ENCODE measurements at regions not wholly inside any gene's neighbourhood (a gene's known extent, or its start where the extent isn't known, plus 50 kb on each side); places are given as distances from the start of the nearest gene placed in this dataset.
"Not testable (repeated sequence)": the region's sequence is repeated elsewhere in the genome, so short reads cannot be mapped to it uniquely, and the experiment has no call there.

- no peak for DNase-seq (ENCODE audit: low spot score)
These were observed 245.2 kb downstream of the DLEU7 start for GRCh38 chr13:50598338-50598737.

GRCh38 chr13:50599046-50599445 is 244.4 kb downstream of the DLEU7 start:
- DNase-seq (ENCODE audit: low spot score): peak; percentile 12

- DNase-seq (ENCODE audit: low spot score): no peak
These were observed 243.6 kb downstream of the DLEU7 start for GRCh38 chr13:50599927-50600326.

GRCh38 chr13:50608370-50608769 is 235.1 kb downstream of the DLEU7 start:
- DNase-seq (ENCODE audit: low spot score): no peak

GRCh38 chr13:50609011-50609410 is 234.5 kb downstream of the DLEU7 start:
- no peak for DNase-seq (ENCODE audit: low spot score)

- DNase-seq (ENCODE audit: low spot score): no peak
These were observed 233.3 kb downstream of the DLEU7 start for GRCh38 chr13:50610238-50610637.

GRCh38 chr13:50611117-50611781 is 232.2 kb downstream of the DLEU7 start:
- DNase-seq (ENCODE audit: low spot score): no peak

- DNase-seq (ENCODE audit: low spot score): peak; percentile 11
These were observed 230.8 kb downstream of the DLEU7 start for GRCh38 chr13:50612717-50613116.

- no peak for DNase-seq (ENCODE audit: low spot score)
These were observed 230.1 kb downstream of the DLEU7 start for GRCh38 chr13:50613356-50613831.

GRCh38 chr13:50615234-50615633 is 228.3 kb downstream of the DLEU7 start:
- DNase-seq (ENCODE audit: low spot score): no peak

GRCh38 chr13:50616101-50616500 is 227.4 kb downstream of the DLEU7 start:
- DNase-seq (ENCODE audit: low spot score): no peak

- no peak for DNase-seq (ENCODE audit: low spot score)
These were observed 226.3 kb downstream of the DLEU7 start for GRCh38 chr13:50617134-50617721.

- DNase-seq (ENCODE audit: low spot score): no peak
These were observed 225.3 kb downstream of the DLEU7 start for GRCh38 chr13:50618206-50618605.

- DNase-seq (ENCODE audit: low spot score): no peak
These were observed 217.4 kb downstream of the DLEU7 start for GRCh38 chr13:50626101-50626547.

- no peak for DNase-seq (ENCODE audit: low spot score)
These were observed 216.4 kb downstream of the DLEU7 start for GRCh38 chr13:50627111-50627510.

GRCh38 chr13:50628512-50628911 is 215.0 kb downstream of the DLEU7 start:
- DNase-seq (ENCODE audit: low spot score): not testable (repeated sequence)

- no peak for DNase-seq (ENCODE audit: low spot score)
These were observed 214.0 kb downstream of the DLEU7 start for GRCh38 chr13:50629497-50629896.

GRCh38 chr13:50629966-50630365 is 213.5 kb downstream of the DLEU7 start:
- no peak for DNase-seq (ENCODE audit: low spot score)

GRCh38 chr13:50631041-50631440 is 212.5 kb downstream of the DLEU7 start:
- DNase-seq (ENCODE audit: low spot score): no peak

- no peak for DNase-seq (ENCODE audit: low spot score)
These were observed 209.2 kb downstream of the DLEU7 start for GRCh38 chr13:50634339-50634738.

- DNase-seq (ENCODE audit: low spot score): peak; percentile 17
These were observed 208.0 kb downstream of the DLEU7 start for GRCh38 chr13:50635504-50635903.

- DNase-seq (ENCODE audit: low spot score): peak; percentile 66
These were observed 207.3 kb downstream of the DLEU7 start for GRCh38 chr13:50636007-50636704.

- DNase-seq (ENCODE audit: low spot score): no peak
These were observed 200.4 kb downstream of the DLEU7 start for GRCh38 chr13:50643060-50643459.

Measured in germinal center (tissue), 1 donor.